GM10266 (cell line): ENCODE measurements at regions not wholly inside any gene's neighbourhood (a gene's known extent, or its start where the extent isn't known, plus 50 kb on each side); places are given as distances from the start of the nearest gene placed in this dataset.

Source experiments
- DNase-seq: peaks from one replicate; pipeline ENCODE4 v3.0.0; 2012; ENCODE audit errors: extremely low spot score
- TF ChIP-seq, protein P1 (sequence below): IDR thresholded peaks from 2 replicates; pipeline ENCODE4 v1.5.1; 2012; ENCODE audit warnings: mild to moderate bottlenecking, low read depth; ENCODE audit not compliant: control insufficient read depth, insufficient read depth; ENCODE audit errors: missing control alignments

GRCh38 chr15:89404023-89404422 lies 69.4 kb upstream of the POLG start:
- DNase-seq: no peak
- TF ChIP-seq, protein P1, sequence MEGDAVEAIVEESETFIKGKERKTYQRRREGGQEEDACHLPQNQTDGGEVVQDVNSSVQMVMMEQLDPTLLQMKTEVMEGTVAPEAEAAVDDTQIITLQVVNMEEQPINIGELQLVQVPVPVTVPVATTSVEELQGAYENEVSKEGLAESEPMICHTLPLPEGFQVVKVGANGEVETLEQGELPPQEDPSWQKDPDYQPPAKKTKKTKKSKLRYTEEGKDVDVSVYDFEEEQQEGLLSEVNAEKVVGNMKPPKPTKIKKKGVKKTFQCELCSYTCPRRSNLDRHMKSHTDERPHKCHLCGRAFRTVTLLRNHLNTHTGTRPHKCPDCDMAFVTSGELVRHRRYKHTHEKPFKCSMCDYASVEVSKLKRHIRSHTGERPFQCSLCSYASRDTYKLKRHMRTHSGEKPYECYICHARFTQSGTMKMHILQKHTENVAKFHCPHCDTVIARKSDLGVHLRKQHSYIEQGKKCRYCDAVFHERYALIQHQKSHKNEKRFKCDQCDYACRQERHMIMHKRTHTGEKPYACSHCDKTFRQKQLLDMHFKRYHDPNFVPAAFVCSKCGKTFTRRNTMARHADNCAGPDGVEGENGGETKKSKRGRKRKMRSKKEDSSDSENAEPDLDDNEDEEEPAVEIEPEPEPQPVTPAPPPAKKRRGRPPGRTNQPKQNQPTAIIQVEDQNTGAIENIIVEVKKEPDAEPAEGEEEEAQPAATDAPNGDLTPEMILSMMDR: no peak

GRCh38 chr15:89402518-89402805 lies 67.8 kb upstream of the POLG start:
- TF ChIP-seq, protein P1: no peak
- no peak for DNase-seq

- TF ChIP-seq, protein P1: no peak
- no peak for DNase-seq
Measured at GRCh38 chr15:89401631-89402517, 67.2 kb upstream of the POLG start.

DNA sequence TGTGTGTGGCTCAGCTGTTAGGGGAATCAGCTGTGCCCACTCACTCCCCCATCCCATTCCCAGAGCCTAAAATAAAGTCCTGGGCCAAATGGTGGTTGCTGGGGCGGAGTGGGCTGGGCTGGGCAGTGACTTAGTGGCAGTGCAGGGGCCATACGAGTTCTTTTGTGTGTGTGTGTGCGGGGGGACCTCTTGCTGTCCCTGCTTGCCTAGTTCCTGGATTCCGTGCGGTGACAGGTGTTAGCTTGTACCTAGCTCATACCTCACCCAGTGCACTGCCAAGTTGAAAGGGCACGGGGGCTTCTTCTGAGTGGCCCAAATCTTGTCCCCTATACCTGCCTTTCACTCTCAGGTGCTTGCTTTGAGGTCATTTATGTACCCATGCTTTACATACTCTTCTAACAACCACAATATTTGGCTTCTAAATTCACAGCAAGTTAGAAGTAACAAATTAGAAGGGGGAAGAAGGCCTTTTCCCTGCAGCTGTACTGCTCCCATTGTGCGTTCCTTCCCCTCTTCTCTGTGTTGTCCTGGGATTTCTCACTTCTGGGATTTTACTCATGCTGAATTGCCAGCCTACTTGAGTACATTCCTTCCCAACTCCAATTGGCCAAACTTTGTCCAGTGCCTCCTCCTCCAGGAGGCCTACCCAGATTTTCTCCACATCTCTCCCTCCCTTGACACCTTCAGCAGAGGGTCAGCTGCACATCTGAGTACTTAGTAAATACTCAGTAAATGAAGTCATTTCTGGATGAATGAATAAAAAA lies 66.3 kb upstream of the POLG start:
- TF ChIP-seq, protein P1: no peak
- no peak for DNase-seq

DNA sequence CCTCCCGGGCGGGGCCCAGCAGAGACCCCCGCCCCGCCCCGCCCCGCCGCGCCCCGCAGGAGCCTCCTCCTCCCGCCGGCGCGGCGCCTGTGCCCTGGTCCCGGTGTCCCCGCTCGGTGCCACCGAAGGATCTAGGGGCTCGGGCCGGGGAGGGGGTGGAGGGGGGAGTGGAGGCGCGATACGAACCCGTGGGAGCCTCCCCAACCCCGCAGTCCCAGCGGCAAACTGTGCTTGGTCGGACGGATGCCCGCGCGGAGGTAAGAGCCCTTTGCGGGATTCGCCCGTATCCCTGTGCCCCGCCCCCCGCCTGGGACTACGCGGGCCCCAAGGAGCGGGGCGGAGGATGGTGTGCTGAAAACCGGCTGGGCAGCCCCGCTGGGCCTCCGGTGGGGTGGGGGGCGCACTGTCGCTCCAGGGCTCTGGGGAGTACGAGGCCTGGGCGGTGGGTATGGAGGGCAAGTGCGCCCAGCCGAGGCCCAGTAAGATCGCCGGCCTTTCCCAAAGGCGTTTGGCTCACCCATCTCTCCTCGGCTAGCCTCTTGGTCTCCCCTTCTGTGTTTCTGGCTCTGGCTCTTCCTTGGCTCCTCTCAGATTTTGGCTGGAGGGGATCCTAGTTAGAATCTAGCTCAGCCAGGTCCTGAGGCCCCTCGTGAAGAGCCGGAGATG lies 65.6 kb upstream of the POLG start:
- DNase-seq: no peak
- TF ChIP-seq, protein P1: no peak

DNA sequence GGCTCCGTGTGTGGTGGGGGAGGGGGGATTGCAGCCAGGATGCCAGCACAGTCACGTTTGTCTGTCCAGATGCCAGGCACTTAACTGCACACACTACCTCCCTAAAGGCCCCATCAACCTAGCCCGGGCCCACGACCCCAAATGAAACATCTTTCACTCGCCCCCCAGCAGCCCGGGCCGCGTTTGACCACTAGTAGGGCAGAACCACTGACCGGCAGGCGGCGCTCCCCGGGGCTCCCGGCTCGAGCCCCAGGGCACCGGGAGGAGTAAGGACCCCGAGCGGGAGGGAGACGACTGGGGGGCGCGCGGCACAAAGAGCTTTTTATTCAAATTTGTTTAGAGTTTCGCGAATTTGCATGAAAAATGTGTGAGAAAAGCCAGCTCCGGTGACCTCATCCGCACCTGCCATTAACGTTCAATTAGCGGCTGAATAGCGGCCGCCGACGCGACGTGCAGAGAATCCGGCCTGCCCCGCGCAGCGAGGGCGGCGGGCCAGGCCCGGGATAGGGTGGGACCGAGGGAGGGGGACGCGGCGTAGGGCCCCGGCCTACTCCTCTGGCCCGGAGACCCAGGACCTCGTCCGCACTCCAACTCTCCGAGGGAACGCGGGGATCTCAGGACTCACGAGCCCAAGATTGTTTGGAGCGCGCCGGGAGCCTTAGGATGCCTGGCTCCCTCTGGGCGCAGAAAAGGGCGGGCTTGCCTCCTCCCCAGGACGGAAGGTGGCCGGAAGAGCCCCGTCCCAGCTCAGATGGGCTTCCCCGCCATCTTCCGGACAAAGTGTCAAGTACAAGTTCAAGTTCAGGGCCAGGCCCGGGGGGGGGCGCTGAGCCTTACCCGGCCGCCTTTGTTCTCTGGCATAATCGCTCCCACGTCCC lies 64.9 kb upstream of the POLG start:
- DNase-seq: peak; percentile 91
- TF ChIP-seq, protein P1: peak; percentile 74
